ENCODE measurements at regions not wholly inside any gene's neighbourhood (a gene's known extent, or its start where the extent isn't known, plus 50 kb on each side); places are given as distances from the start of the nearest gene placed in this dataset.
"Not testable (repeated sequence)": the region's sequence is repeated elsewhere in the genome, so short reads cannot be mapped to it uniquely, and the experiment has no call there.

DNA sequence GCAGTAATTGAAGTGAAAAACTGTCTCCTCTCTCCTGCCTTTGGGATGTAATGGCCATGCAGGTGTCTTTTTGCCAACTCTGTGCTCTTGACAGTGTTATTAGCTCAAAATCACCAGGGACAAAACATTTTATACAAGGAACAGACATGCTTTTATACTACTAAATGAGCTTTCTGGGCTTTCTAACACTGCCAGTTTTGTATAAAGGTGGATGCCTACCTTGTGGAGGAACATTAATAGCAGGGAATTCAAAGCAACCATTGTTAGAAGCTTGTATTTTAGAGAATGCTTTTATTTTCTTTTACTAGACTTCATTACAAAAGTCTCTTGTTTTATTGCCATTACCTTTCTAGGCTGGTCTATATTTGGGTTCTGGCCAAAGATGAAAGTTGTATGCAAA is 54.7 kb upstream of the ARSJ start:
- no peak for DNase-seq

DNA sequence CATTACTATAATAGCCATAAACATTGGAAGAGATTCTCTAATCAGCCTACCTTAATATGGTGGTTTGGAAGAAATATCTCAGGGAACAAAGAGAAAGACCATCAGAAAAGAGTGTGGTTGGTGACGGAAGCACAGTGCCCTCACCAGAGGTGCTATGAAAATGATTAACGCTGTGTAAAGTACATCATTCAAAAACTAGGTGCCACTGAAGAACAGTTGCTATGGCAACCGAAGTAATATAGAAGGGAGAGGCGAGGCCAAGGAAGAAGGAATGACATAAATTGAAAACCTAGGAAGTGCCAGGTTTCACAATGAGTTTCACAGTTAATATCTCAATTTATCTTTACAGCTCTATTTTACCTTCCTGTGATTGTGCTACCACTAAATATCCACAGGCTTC is 57.0 kb upstream of the ARSJ start:
- DNase-seq: no peak

DNA sequence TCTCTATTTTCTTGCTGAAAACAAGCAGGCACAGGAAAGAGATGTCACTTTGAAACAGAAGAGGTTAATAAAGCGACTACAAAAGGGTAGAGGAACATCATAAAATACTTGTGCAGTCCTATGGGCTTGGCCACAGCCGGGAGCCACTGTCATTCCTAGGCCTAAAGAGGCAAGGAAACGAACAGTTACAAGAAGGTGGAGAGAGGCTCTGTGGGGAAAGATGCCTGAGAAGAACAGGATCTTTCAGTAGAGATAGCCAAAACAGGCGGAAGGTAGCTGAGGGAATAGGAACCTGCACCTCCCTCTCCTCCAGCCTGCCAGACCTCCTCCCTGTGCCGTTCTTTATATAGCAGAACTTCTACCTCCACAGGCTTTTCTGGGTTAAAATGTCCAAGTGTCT is 57.4 kb upstream of the ARSJ start:
- DNase-seq: no peak

DNA sequence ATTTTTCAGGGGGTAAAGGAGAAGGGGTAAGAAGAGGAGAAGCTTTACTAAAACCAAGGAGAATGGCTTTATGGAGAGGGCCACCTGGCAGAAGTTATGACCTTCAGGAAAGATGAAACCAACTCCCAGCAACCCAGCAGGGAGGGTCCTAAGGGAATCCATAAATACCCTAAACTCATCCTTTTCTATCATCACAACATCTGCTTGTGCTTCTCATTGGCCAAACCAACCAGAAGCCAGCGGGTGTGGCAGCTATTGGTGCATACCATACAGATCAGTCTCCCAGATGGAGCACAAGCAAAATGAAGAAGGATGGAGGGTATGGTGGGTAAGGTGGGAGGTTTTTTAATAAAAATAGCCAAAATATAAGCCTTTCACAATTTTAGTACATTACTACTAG is 58.5 kb upstream of the ARSJ start:
- DNase-seq: no peak

DNA sequence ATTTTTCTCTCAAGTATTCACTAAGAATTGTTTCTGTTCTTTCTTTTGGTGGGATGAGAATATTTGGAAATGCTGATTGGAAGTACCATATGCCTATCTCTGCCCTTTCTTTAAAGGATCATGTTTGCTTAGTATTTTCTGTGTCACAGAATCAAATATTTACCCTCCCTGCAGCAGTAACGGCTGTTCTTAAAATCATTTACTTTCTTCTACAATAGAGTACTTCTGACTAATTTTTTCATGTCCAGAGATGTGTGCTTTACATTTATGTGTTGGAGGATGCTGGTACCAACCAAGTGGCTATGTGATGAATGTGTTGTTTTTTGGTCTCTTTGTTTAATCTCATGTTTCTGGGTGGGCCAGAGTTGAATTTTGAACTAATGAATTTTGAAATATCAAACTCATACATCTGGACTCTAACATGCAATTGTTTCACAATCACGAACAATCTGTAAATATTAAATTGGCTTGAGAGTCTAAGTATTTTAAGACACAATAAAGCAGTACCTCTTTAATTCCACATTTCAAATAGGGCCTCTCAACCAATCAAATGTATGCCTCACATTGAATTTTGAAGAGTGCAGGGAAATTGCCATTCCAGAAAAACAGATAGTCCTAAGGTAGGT is 59.4 kb upstream of the ARSJ start:
- no peak for DNase-seq

DNA sequence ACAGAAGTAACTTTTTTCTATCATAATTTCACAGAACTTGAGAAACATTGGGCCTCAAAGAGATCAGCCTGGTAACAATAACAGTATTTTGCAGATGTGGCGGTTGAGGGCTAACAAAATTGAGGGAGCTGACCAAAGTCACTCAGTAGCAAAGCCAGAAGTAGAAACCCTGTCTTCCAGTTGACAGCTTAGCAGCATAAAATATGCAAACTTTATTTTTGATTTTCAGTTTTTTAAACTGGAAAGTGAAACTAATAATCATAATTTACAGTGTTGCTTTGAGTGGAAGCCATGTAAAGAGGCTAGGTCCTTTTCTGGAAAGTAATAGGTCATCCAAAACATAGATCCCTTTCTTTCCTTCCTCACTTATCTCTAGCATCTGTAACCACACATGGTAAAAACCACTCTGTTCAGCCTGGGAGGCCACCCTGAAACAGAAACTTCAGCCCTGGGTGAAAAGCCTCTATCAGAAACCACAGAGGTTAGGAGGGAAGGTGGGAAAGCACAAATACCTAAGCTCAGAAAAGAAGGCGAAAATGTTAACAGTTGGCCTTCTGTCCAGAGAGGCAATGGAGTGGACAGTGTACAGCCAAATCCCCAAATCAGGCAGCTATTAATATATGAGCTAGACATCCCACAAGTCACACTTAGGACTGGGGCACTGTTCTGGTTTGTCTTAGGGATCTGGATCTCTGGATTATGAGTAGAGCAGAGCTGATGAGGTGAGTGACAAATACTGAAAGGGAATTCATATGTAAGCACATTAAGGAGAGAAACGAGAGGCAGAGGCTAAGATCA is 61.1 kb upstream of the ARSJ start:
- no peak for DNase-seq

DNA sequence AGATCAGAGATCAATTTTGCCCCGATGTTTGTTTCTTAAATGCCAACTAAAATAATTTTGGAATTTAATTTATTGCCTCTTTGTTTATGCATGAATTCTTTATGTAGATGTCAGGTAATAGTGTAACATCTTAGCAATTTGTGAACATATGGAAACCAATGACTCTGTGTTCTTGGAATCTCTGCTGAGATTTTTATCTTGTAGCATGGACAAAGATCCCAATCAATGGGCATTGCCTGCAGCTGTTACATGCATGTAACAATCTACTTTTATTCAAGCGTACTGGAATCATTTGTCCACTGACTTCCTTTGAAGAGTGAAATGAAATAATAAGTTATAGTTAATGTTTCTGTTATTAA is 61.6 kb upstream of the ARSJ start:
- no peak for DNase-seq

DNA sequence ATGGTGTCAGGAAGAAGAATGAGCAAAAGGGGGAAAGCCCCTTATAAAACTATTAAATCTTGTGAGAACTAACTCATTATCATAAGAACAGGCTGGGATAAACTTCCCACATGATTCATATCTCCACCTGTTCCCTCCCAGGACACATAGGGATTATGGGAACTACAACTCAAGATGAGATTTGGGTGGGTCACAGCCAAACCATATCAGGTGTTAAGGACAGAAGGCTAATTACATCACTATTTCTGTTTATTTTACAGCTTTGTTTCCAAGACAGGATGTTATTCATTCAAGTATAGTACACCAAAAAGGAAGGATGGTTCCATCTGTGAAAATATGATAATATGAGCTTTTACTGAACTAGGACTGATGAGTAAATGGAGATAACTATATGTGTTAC is 63.7 kb upstream of the ARSJ start:
- DNase-seq: no peak

DNA sequence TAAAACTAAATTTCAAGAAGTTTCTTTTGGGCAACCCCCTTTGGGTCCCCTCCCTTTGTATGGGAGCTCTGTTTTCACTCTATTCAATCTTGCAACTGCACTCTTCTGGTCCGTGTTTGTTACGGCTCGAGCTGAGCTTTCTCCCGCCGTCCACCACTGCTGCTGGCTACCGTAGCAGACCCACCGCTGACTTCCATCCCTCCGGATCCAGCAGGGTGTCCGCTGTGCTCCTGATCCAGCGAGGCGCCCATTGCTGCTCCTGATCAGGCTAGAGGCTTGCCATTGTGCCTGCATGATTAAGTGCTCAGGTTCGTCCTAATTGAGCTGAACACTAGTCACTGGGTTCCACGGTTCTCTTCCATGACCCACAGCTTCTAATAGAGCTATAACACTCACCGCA is 64.9 kb upstream of the ARSJ start:
- not testable (repeated sequence) for DNase-seq

DNA sequence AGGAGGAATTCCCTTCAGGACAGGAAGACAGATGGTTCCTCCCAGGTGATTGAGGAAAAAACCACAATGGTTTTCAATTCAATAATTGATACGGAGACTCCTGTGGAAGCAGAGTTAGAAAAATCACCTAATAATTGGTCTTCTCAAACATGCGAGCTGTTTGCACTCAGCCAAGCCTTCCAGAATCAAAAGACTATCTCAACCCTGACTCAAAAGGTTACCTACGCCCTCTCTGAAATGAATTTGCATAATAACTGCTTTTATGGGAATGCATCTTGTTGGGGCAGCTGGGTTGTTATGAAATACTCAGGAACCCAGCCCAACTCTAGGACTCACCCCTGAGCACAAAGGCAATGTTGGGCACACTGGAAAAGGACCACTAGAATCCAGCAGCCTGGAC is 66.9 kb upstream of the ARSJ start:
- no peak for DNase-seq

DNA sequence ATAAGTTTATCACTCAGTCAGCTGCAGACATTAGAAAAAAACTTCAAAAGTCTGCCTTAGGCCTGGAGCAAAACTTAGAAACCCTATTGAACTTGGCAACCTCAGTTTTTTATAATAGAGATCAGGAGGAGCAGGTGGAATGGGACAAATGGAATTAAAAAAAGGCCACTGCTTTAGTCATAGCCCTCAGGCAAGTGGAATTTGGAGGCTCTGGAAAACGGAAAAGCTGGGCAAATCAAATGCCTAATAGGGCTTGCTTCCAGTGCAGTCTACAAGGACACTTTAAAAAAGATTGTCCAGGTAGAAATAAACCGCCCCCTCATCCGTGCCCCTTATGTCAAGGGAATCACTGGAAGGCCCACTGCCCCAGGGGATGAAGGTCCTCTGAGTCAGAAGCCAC is 68.7 kb upstream of the ARSJ start:
- not testable (repeated sequence) for DNase-seq

DNA sequence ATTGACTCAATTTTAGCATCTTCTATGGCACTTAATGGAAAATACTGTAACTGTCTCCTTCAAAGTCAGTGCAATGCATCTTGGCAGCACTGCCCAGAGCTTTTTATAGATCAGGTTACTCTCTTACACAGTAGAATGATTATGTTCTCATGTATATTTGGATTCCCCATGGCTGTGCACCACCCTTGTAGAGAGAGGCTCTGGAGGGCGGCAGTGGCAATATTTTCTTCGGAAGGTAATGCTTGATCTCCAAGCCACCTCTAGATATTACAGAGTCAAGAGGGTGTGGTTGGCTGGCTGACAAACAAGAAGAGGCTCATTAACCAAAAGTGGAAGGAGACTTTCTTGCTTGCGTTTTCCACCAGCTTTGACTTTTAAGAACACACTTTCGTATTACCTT is 72.8 kb upstream of the ARSJ start:
- DNase-seq: no peak

DNA sequence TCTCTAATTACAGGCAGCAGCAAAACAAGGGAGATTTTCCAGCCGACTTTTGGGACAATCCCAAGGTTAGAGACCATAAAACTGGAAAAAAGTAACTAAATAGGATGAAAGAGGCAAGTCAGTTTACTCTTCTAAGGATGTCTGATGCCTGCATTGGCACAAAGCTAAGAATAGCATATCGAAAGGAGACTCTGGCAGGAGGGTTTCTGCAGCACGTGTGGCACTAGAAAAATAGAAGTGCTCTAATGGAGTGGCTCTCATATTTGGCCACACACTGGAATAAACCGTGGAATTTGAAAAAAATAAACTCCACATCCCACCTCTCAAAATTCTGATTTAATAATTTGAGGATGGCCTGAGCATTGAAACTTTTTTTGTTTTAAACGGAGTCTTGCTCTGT is 77.2 kb upstream of the ARSJ start:
- DNase-seq: no peak

DNA sequence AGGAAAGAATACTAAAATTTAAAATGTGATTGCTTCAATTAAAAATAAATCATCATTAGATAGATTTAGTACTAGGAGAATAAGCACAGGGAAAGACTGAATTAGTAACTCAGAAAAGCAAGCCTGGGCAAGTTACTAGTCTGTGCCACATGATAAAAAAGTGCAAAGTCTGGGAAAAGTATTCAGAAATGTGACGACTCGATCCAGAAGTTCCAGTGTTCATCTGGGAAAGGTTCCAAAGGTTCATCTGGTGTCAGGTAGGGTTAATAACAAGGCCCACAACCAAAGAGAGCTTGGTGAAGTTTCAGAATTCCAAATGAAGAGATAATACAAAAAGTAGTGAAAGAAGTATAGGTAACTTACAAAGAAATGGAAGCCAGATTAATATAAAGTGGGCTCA is 78.3 kb upstream of the ARSJ start:
- DNase-seq: no peak

DNA sequence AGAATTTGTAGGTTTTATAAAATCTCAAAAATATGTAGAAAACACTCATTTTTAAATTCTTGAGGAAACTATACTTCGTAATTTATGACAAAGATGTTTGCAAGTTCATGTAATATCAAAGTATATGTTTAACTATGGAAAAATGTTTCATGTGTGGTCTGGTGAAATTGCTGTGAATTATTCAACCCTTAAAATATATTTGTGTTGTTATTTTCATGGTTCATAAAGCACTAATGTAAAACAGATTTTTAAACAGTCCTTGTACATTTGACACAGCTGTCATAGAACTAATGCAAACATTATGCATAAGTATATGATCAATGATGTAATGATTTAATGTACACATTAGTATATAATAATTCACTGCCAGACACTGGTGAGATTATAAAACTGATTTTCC is 83.1 kb upstream of the ARSJ start:
- no peak for DNase-seq

DNA sequence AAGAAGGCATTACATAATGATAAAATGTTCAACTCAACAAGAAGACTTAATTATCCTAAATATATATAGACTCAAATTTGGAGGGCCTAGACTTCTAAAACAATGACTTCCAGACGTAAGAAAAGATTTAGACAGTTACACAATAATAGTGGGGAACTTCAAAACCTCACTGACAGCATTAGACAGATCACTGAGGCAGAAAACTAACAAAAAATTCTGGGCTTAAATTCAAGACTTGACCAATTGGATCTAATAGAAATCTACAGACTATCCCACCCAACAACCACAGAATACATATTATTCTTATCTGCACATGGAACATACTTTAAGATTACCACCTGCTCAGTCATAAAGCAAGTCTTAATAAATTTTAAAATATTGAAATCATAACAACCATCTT is 93.3 kb upstream of the ARSJ start:
- DNase-seq: no peak

DNA sequence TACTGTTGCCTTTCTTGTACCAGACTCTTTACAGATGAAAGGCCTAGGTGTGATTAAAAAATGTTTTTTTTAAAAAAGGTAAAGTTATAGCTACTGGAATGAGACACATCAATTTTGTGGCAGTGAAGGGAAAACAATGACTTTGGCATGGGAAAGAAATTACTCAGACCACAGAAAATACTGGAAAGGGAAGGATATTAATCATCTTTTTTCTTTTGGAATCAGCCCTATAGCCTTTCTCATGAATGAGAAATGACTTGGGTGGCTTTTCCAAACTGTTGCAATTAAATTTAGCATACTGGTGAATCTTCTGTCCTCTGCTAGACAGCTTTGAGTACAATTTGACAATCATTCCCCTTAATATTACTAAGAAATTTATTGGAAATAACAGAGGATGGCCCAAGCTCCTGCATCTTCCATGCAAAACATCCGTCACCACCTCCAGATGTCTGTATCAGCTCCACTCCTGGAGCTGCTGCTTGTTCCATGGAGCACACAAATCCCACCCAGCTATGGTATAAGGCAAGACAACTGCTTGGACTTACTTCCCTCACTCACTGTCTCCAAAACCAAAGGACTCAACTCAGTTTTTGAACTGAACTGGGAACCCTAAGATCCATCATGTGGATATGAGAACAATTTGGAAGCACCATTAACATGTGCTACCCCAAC is 97.6 kb upstream of the ARSJ start:
- DNase-seq: no peak

DNA sequence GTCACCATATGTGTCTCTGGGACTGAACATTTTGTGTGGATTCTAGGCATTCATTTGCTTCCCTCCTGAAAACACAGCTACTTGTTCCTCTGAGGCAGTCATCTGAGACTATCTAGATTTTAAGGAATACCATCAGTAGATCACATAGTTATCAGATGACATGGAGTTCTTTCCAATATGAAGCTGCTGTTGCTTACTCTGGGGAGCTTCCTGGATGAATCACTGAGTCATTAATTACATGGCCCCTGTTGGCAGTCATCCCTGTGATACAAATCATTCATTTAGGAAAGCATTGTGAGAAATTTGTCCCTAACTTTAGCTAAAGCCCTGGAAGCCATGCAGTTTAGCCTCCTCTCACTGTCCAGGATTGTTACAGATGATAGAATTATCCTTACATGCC is 98.2 kb upstream of the ARSJ start:
- no peak for DNase-seq

DNA sequence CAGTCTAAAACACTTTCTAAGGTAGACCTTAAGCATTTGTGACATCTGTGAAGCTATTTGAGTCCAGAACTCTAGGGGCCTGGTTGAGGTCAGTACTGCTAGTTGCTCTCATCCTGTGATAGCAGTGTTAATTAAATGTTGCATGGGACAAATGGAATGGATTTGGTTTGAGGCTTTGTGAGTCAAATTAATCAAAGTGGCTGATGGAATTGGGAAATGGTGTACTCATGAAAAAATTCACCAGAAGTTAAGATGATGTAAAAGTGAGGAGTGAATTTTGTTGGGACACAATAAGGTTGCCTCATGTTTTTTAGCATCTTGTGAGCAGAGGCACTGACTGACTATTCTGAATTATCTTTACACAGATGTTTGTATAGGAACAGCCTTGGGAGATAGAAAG is 99.2 kb upstream of the ARSJ start:
- DNase-seq: no peak

DNA sequence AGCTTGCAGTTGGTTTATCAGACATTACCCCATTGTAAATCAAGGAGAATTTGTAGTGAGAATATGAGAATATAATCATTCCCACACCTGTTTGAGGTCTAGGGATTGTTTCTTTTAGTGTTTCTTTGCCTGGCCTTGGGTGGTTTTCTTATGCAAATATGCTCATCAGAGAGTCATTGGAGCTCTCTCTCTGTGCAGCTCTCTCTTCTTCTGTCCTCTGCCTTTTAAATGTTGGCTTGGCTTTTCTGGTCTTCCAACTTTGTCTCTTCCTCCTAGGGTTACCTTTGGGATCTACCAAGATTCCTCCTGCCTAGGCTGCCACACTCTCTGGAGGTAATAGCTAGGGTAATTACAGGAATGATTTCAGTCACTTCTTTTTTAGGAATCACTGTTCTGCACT is 102.3 kb upstream of the ARSJ start:
- no peak for DNase-seq

DNA sequence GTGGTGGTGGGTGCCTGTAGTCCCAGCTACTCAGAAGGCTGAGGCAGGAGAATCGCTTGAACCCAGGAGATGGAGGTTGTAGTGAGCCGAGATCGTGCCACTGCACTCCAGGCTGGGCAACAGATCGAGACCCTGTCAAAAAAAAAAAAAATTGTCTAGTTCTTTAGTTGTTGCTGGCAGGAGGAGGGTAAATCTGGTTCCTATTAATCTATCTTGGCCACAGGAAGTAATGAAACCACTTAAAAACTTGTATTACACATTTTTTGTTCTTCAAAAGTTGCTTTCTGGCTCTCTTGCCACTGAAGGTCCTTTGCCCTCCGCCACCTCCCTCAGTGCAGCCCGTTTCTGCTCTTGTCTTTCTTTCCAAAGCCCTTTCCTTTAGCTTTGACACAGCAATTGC is 102.9 kb upstream of the ARSJ start:
- no peak for DNase-seq

DNA sequence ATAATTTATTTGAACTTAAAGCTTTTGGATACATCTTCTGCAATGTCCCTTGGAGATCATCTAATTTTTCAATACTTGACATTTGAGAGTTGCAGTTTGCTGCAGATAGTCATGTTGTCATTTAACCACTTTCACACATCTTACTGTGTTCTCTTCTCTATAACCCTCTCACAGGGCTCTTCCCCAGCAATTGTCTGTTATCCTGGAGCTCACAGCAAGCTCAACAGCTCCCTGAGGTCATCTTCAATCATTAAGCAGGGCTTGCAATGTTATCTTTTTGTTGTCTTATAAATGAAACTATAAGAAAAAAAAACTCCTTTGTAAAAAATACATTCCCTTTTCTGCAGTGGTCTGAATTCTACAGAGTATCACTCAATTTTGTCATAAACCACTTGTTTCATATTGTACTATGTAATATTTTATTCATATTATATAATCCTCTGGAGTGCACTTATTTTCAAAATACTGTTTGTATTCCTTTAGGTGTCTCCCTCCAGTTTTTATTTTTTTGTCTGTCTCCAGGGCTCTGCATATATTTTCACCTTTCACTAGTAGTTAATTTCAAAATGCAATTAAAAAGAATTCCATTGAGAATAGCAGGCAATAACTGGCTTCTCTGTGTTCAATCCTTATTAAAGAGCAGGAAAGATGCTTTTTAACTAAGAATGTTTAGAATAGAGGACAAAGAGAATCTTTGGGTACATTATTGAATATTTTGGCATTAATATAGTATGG is 106.3 kb upstream of the ARSJ start:
- DNase-seq: no peak

DNA sequence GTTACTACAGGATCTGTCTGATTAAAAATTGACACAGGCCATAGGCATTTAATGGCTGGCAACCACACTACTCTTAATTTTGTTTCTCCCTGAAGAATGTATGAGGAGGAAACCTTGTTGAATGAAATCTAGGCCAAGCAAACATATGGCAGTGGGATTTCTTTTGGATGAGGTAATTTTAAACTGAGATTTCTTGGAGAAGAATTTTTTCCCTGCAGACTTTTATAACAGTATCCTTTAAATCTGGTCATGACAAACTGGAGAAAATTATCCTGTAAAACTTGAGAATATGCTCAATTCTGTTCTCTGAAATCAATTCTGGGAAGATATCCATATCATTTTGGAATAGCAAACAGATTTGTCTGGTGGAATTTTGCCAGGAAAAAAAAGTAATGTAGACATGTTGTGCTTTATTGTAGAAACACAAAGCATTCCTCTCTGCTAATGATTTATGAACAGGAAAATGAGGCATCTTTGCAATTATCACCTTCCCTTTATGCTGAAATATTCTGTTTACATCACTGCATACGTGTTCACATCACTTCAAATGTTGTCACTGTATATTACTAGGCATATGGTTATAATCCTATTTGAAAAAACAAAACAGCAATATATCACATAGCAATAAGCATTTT is 108.3 kb upstream of the ARSJ start:
- peak in 1 of 3 donors; percentile 12 for DNase-seq

Data from suppressor macrophage treated with lipopolysaccharide for 1 hour (primary cell).